ENCODE measurements at regions not wholly inside any gene's neighbourhood (a gene's known extent, or its start where the extent isn't known, plus 50 kb on each side); places are given as distances from the start of the nearest gene placed in this dataset.

GRCh38 chr3:135383301-135383700, 582.2 kb upstream of the PPP2R3A start:
- H3K27me3 ChIP-seq: no peaks in the 10 kb centered on the region
- no peaks in the 10 kb centered on the region for H3K4me1 ChIP-seq
- no peak overlapping the region for H3K4me3 ChIP-seq
- intact Hi-C loops (cut with DNase I; ENCODE audit: low total_unique reads): no loop called here
- H3K36me3 ChIP-seq: no peaks in the 10 kb centered on the region
- TF ChIP-seq, protein P1, sequence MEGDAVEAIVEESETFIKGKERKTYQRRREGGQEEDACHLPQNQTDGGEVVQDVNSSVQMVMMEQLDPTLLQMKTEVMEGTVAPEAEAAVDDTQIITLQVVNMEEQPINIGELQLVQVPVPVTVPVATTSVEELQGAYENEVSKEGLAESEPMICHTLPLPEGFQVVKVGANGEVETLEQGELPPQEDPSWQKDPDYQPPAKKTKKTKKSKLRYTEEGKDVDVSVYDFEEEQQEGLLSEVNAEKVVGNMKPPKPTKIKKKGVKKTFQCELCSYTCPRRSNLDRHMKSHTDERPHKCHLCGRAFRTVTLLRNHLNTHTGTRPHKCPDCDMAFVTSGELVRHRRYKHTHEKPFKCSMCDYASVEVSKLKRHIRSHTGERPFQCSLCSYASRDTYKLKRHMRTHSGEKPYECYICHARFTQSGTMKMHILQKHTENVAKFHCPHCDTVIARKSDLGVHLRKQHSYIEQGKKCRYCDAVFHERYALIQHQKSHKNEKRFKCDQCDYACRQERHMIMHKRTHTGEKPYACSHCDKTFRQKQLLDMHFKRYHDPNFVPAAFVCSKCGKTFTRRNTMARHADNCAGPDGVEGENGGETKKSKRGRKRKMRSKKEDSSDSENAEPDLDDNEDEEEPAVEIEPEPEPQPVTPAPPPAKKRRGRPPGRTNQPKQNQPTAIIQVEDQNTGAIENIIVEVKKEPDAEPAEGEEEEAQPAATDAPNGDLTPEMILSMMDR (IDR thresholded peaks at IDR 0.05): no peak
- TF ChIP-seq POLR2A (IDR thresholded peaks at IDR 0.05): no peak
- DNase-seq: no peak
- H3K9me3 ChIP-seq: no peaks in the 10 kb centered on the region
- H3K27ac ChIP-seq: no peak overlapping the region

DNA sequence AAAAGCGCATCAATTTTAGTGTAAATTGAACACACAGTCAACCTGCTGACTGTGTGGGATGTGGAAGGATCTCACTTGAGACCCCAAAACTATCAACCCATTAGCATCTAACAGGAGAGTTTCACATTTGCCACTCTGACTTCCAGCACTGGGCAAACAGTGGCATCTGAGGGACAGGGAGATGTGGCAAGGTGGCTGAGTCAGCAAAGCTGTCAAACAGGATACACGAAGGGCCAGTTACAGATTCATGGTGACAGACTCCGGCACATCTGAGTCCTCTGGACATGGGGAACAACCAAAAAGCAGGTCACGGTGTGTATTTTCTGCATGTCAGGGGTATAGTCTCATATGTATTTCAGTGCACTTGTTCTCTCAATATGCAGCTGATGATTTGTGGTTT, 573.4 kb upstream of the PPP2R3A start:
- intact Hi-C loops (cut with DNase I; ENCODE audit: low total_unique reads): no loop called here
- H3K4me3 ChIP-seq: no peak overlapping the region
- DNase-seq: no peak

DNA sequence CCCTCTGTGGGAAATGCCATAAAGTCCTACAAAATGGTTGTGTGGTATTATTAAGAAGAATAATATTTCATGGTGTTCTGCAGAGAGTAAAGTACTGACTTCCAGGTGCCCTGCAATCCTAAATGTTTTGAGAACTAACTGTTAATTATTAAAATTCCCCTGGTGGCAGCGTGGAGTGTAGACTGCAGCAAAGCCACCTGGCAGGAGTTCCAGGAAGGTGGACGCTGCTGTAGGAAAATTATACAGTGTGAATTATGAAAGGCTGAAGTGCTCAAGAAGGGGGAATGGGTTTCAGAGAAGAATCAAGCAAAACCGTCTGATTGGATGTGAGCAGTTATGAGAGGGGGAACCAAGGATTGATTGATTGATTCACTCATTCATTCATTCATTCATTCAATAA, 572.4 kb upstream of the PPP2R3A start:
- Histone ChIP-seq H3K27me3 (no peaks in the 10 kb centered on the region), H3K9me3 (no peaks in the 10 kb centered on the region), H3K27ac (no peak overlapping the region), H3K36me3 (no peaks in the 10 kb centered on the region), H3K4me3 (no peak overlapping the region), H3K4me1 (no peaks in the 10 kb centered on the region)
- TF ChIP-seq POLR2A (IDR thresholded peaks at IDR 0.05): no peak
- TF ChIP-seq, protein P1 (IDR thresholded peaks at IDR 0.05): no peak
- DNase-seq: no peak
- intact Hi-C loops (cut with DNase I; ENCODE audit: low total_unique reads): no loop called here

More for the DNA sequence above, 573.4 kb upstream of the PPP2R3A start:
- H3K27ac ChIP-seq: no peak overlapping the region
- no peaks in the 10 kb centered on the region for H3K36me3 ChIP-seq
- no peaks in the 10 kb centered on the region for H3K9me3 ChIP-seq
- H3K27me3 ChIP-seq: no peaks in the 10 kb centered on the region
- TF ChIP-seq, protein P1 (IDR thresholded peaks at IDR 0.05): no peak
- TF ChIP-seq POLR2A (IDR thresholded peaks at IDR 0.05): no peak
- no peaks in the 10 kb centered on the region for H3K4me1 ChIP-seq

GRCh38 chr3:135393898-135394525, 571.5 kb upstream of the PPP2R3A start:
- Histone ChIP-seq H3K4me1 (no peaks in the 10 kb centered on the region), H3K9me3 (no peaks in the 10 kb centered on the region), H3K36me3 (no peaks in the 10 kb centered on the region), H3K27me3 (no peaks in the 10 kb centered on the region), H3K4me3 (no peak overlapping the region), H3K27ac (no peak overlapping the region)
- intact Hi-C loops (cut with DNase I; ENCODE audit: low total_unique reads): no loop called here
- no peak for DNase-seq
- TF ChIP-seq, protein P1 (IDR thresholded peaks at IDR 0.05): no peak
- no peak for TF ChIP-seq POLR2A (IDR thresholded peaks at IDR 0.05)

DNA sequence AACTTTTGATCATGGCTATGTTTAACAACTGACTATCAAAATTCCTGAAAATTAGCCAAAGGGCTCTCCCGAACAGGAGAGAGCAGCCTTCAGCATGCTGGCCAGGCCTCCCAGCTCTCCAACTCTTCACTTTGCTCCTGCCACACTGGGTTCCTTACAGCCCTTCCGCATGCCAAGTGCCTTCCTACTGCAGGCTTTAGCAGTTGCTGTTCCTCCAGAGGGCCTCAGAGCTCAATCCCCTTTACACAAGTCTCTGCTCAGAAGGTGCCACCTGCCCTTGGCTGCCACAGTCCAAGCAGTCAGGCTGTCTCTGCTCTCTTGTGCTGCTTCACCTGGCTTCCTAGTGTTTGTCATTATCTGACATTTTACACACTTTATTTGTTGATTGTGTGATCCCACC, 553.1 kb upstream of the PPP2R3A start:
- no peak overlapping the region for H3K27ac ChIP-seq
- intact Hi-C loops (cut with DNase I; ENCODE audit: low total_unique reads): no loop called here
- DNase-seq: no peak

More for the DNA sequence above, 553.1 kb upstream of the PPP2R3A start:
- TF ChIP-seq, protein P1 (IDR thresholded peaks at IDR 0.05): no peak
- TF ChIP-seq POLR2A (IDR thresholded peaks at IDR 0.05): no peak
- no peaks in the 10 kb centered on the region for H3K4me1 ChIP-seq
- no peaks in the 10 kb centered on the region for H3K27me3 ChIP-seq
- no peaks in the 10 kb centered on the region for H3K36me3 ChIP-seq
- H3K9me3 ChIP-seq: no peaks in the 10 kb centered on the region
- H3K4me3 ChIP-seq: no peak overlapping the region

Data from uterus (tissue), 3 donors.